WI38 (cell line): ENCODE measurements at regions not wholly inside any gene's neighbourhood (a gene's known extent, or its start where the extent isn't known, plus 50 kb on each side); places are given as distances from the start of the nearest gene placed in this dataset.

ENCODE experiments used
- H3K4me3 ChIP-seq: 2 replicates; pipeline ENCODE4 v1.5.1; 2011; ENCODE audit warnings: low read depth, mild to moderate bottlenecking, control low read depth, low read length
- TF ChIP-seq, protein P1 (sequence below): IDR thresholded peaks from 2 replicates; pipeline ENCODE4 v1.5.1; 2012; ENCODE audit warnings: low read depth, mild to moderate bottlenecking, control low read depth, low read length

DNA sequence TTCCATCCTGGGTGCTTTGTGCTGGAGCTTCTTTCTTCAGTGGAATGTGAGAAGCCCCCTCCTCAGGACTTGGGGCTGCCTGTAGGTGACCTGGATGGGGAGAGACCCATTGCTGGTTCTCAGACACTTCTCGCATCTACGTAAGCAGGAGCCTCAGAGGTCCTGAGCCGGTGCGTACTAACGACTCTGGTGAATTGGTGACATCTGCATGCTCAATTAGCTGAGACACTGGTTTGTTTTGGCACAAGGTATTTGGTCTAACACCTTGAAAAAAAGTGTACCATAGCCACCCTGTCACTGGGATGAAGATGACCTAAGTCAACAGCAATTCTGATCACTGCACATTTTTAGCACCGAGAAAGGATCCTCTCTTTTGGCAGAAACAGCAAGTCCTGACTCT, 57.7 kb downstream of the LRRC30 start:
- TF ChIP-seq, protein P1, sequence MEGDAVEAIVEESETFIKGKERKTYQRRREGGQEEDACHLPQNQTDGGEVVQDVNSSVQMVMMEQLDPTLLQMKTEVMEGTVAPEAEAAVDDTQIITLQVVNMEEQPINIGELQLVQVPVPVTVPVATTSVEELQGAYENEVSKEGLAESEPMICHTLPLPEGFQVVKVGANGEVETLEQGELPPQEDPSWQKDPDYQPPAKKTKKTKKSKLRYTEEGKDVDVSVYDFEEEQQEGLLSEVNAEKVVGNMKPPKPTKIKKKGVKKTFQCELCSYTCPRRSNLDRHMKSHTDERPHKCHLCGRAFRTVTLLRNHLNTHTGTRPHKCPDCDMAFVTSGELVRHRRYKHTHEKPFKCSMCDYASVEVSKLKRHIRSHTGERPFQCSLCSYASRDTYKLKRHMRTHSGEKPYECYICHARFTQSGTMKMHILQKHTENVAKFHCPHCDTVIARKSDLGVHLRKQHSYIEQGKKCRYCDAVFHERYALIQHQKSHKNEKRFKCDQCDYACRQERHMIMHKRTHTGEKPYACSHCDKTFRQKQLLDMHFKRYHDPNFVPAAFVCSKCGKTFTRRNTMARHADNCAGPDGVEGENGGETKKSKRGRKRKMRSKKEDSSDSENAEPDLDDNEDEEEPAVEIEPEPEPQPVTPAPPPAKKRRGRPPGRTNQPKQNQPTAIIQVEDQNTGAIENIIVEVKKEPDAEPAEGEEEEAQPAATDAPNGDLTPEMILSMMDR = no peak
- no peak overlapping the region for H3K4me3 ChIP-seq

DNA sequence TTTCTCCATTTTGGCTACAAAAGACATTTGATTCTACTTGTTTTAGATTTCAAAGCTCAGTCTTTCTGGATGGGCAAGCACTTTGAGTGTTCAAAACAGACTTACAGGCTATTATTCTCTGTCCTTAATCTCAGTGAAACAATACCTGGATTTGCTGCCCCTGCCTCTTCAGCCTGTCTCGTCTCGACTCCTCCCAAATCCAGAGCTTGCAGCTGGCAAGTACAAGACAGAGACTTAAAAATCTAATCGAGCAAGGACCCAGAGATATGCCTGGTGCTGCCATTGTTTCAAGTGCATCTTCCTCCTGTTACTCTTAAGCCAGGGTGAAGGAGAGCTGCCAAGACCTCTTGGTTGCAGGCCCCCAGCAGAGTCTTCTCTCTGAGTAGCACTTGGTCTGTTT, 59.2 kb downstream of the LRRC30 start:
- TF ChIP-seq, protein P1 = no peak
- no peak overlapping the region for H3K4me3 ChIP-seq

DNA sequence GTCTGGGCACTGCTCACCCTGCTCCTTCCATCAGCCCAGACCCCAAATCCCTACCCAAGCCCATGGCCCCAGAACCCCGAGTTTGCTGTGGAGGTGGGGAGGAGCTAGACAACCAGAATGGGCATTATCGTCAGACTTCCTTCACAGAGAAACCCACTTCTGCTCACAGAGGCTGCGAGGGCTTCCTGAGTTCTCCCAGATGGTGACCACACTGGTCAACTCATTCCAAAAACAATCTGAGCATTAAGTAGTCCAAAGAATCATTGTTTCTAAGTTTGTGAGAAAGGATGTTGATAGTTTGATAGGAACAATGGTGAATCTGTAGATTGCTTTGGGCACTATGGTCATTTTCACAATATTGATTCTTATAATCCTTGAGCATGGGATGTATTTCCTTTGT, 60.2 kb downstream of the LRRC30 start:
- no peak overlapping the region for H3K4me3 ChIP-seq
- TF ChIP-seq, protein P1 = no peak

DNA sequence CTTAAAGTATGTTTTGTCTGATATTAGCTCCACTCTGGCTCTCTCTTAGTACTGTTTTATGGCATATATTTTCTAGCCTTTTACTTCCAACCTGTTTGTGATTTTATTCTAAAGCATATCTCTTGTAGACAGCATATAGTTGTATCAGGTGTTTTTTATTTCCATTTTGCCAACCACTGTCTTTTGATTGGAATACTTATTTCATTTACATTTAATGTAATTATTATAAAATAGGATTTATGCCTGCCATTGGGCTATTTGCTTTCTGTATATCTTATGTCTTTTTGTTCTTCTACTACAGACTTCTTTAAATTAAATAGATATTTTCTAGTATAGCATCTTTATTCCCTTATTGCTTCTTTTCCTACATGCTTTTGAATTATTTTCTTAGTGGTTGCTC, 67.3 kb downstream of the LRRC30 start:
- H3K4me3 ChIP-seq = no peak overlapping the region
- TF ChIP-seq, protein P1 = no peak

DNA sequence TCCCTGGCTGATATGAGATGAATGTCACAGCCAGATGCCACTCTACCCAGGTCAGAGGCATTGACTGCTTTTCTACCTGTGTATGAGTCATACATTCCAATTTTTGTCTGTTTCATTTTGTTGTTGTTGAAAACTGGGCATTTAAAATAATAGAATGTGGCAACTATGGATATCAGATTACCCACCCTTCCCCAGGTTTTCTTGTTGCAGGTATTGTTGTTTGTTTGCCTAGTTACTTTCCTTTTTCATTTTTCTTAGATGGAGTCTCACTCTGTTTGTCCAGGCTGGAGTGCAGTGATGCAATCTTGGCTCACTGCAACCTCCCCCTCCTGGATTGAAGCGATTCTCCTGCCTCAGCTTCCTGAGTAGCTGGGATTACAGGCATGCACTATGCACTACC, 70.2 kb downstream of the LRRC30 start:
- TF ChIP-seq, protein P1 = no peak
- no peak overlapping the region for H3K4me3 ChIP-seq

DNA sequence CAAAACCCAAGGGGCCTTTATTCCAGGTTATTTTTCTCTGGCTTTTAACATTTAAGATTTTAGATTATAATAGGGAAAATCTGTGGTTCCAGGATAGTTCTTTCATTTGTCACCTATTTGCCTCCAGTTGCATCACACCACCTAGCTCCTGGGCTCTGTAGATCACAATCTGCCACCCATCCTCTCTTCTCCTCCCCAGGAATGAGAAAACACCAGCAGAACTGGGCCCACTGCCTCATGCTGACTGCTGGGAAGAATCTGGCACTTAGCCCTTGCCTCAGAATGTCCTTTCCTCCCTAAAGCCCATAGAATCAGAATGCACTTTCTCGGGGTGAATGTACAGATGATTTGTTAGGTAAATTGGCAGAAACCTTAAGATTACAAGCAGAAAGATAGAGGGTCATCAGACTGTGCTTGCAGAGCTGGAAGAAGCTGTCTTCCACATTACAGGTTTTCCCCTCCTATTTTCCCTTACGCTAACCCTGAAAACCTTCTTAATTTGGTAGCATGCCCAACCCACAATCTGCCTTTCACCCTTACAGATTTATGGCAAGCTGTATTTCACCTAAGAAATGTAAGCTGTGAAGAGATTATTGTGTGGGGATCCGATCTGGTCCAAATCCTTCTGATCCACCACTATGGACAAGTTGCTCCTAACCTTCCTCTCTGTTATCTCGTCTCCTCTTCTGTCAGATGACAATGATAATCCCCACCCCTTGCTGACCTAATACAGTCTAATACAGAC, 72.6 kb downstream of the LRRC30 start:
- TF ChIP-seq, protein P1 = no peak
- no peak overlapping the region for H3K4me3 ChIP-seq

DNA sequence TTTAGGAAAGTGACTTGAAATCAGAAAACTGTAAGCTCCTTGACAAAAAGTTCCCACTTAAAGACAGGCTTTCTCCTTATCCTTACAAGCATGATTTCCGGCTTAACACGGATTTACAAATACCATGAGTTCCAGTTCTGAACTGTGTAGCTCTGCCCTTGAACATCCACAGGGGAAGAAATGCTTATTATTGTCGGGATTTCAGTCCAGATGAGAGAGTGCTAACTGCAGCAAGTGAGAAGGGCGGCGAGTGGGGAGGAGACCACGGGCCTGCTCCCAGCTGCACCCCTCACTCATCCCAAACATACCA, 73.1 kb downstream of the LRRC30 start:
- TF ChIP-seq, protein P1 = no peak
- H3K4me3 ChIP-seq = no peak overlapping the region
